ENCODE measurements at regions not wholly inside any gene's neighbourhood (a gene's known extent, or its start where the extent isn't known, plus 50 kb on each side); places are given as distances from the start of the nearest gene placed in this dataset.

- TF ChIP-seq CTCF (IDR thresholded peaks at IDR 0.05) (no peak), POLR2A (IDR thresholded peaks at IDR 0.05) (no peak)
These were observed 375.9 kb downstream of the GPM6A start for GRCh38 chr4:175436196-175436595.

All from tibial nerve (tissue), 3 donors.